Transverse colon (tissue), 4 donors: ENCODE measurements at regions not wholly inside any gene's neighbourhood (a gene's known extent, or its start where the extent isn't known, plus 50 kb on each side); places are given as distances from the start of the nearest gene placed in this dataset.
A peak's percentile ranks its signal among the peaks of the same experiment; 100 is the strongest.

Experiments used
- DNase-seq: peaks from one replicate; pipeline ENCODE4 v3.0.0-alpha.2; 2019
- H3K27ac ChIP-seq, 4 donors: fragments of 200-600 bp; sonication (generic); 2 replicates each; pipeline ENCODE4 v1.5.1; 2016 to 2018; ENCODE audit warnings: inconsistent platforms in 4 of 4
- H3K27me3 ChIP-seq: fragments of 200-600 bp; sonication (generic); 2 replicates; pipeline ENCODE4 v1.5.1; 2017; ENCODE audit warnings: inconsistent platforms
- H3K36me3 ChIP-seq, 4 donors: fragments of 200-600 bp; sonication (generic); 2 replicates each; pipeline ENCODE4 v1.5.1; 2017 to 2019; ENCODE audit warnings: inconsistent platforms in 4 of 4
- H3K4me1 ChIP-seq, 4 donors: fragments of 200-600 bp; sonication (generic); 2 replicates each; pipeline ENCODE4 v1.5.1; 2017 to 2020; ENCODE audit warnings: inconsistent platforms in 4 of 4
- H3K4me3 ChIP-seq, 4 donors: fragments of 200-600 bp; sonication (generic); 1 replicate in 1 of 4; 2 replicates in 3 of 4; pipeline versions ENCODE4 v1.5.1 to v1.6.1; 2017 to 2019; ENCODE audit warnings: inconsistent platforms in 4 of 4
- H3K9me3 ChIP-seq, 2 donors: fragments of 200-600 bp; sonication (generic); 2 replicates each; pipeline ENCODE4 v1.5.1; 2017 to 2019; ENCODE audit warnings: inconsistent platforms in 2 of 2
- EP300 ChIP-seq: sonication (generic); formaldehyde crosslinking; IDR thresholded peaks from one replicate; pipeline ENCODE4 v1.6.1; 2017; ENCODE audit warnings: antibody characterized with exemption, low read depth
- POLR2A ChIP-seq: fragments of 450-650 bp; IDR thresholded peaks from one replicate; pipeline ENCODE4 v1.6.1; 2016; ENCODE audit warnings: antibody characterized with exemption, mild to moderate bottlenecking, moderate library complexity
- POLR2AphosphoS5 ChIP-seq, 3 donors: sonication (generic); formaldehyde crosslinking; IDR thresholded peaks; one replicate each; pipeline ENCODE4 v1.6.1; 2016; ENCODE audit warnings: antibody characterized with exemption in 3 of 3
- WGBS, 2 donors: methylation state at CpG; one replicate each; pipeline ENCODE4 v1.1.5; 2018; ENCODE audit warnings: low coverage in 1 of 2; 5-methylcytosine and 5-hydroxymethylcytosine counted together
- in situ Hi-C, 4 donors: fragments of 200-750 bp; cut with MboI; loops; one replicate each; pipeline versions ENCODE4 v1.15.0 to v1.15.1; 2017; ENCODE audit warnings: low sequenced_read_pairs in 3 of 4, low pct_ligation_motif_present in 1 of 4, low pct_unique_long_range_greater_than_20kb in 1 of 4
- intact Hi-C: fragments of 100-400 bp; cut with DNase I; formaldehyde crosslinking; loops from one replicate; pipeline ENCODE4 v1.15.1; 2023; ENCODE audit warnings: low total_unique reads
- TF ChIP-seq, protein P1 (sequence below), 5 experiments: fragments of 200-600 bp in 3 of 5; fragments of 450-650 bp in 2 of 5; sonication (generic) in 3 of 5; IDR thresholded peaks; 1 replicate in 2 of 5; 2 replicates in 3 of 5; pipeline ENCODE4 v1.5.1; 2016 to 2017; ENCODE audit warnings: antibody characterized with exemption in 5 of 5, inconsistent platforms in 3 of 5, mild to moderate bottlenecking in 2 of 5, moderate library complexity in 1 of 5

DNA sequence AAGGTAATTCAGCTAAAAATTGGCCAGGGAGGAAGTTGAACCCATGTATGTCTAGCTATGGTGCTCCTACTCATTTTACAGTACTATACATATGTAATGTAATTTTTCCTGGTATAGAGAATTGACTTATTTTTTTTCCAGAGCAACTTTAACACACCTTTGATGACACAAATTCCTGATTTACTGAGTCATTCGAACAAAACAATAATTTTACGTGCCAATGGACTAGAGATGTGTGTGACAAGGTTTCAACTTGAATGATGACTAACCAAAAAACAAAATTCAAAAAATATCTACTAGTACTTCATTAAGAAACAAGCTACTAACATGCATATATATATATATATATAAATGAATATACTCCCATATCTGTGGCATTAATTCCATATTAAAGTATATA is 180.5 kb downstream of the KITLG start:
- Histone ChIP-seq H3K27me3 (no peaks in the 10 kb centered on the region), H3K4me3 (no peak overlapping the region), H3K27ac (no peak overlapping the region), H3K9me3 (no peaks in the 10 kb centered on the region), H3K36me3 (no peaks in the 10 kb centered on the region), H3K4me1 (peaks cover 0 to 8% (median 2%) of the 10 kb centered on the region in 4 donors)
- intact Hi-C loops (no loop called here), in situ Hi-C loops (no loop called here)
- no peak for TF ChIP-seq POLR2AphosphoS5 (IDR thresholded peaks at IDR 0.05)
- TF ChIP-seq POLR2A, result no peak
- TF ChIP-seq, protein P1, sequence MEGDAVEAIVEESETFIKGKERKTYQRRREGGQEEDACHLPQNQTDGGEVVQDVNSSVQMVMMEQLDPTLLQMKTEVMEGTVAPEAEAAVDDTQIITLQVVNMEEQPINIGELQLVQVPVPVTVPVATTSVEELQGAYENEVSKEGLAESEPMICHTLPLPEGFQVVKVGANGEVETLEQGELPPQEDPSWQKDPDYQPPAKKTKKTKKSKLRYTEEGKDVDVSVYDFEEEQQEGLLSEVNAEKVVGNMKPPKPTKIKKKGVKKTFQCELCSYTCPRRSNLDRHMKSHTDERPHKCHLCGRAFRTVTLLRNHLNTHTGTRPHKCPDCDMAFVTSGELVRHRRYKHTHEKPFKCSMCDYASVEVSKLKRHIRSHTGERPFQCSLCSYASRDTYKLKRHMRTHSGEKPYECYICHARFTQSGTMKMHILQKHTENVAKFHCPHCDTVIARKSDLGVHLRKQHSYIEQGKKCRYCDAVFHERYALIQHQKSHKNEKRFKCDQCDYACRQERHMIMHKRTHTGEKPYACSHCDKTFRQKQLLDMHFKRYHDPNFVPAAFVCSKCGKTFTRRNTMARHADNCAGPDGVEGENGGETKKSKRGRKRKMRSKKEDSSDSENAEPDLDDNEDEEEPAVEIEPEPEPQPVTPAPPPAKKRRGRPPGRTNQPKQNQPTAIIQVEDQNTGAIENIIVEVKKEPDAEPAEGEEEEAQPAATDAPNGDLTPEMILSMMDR (IDR thresholded peaks at IDR 0.05), result no peak
- no peak for TF ChIP-seq EP300
- no peak for DNase-seq
- WGBS, 2 donors, result 86 to 91% methylated on average over 2 of the region's 2 CpGs

DNA sequence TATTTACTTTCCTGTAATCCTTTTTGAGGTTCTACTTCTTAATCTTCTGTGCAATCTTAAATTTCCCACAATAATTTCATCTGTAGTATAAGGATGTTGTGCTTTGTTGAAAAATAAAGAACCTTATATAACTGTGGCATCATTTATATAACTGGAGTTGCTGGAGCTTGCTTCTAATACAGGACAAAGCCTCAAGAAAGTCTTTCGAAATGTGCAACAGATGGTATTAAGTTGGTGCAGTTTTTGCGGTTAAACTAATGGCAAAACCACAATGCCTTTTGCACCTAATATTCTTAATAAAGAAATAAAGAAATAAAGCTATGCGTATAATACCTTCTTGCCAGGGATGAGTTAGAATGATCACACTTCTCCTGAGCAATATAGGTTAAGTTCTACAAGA is 180.0 kb downstream of the KITLG start:
- no peaks in the 10 kb centered on the region for H3K9me3 ChIP-seq
- intact Hi-C loops (no loop called here), in situ Hi-C loops (no loop called here)
- H3K36me3 ChIP-seq, result no peaks in the 10 kb centered on the region
- H3K4me3 ChIP-seq, result no peak overlapping the region
- no peak overlapping the region for H3K27ac ChIP-seq
- 78 to 87% methylated on average over 3 of the region's 3 CpGs for WGBS, 2 donors
- TF ChIP-seq POLR2AphosphoS5 (IDR thresholded peaks at IDR 0.05) (no peak), EP300 (no peak), POLR2A (no peak)
- TF ChIP-seq, protein P1 (IDR thresholded peaks at IDR 0.05), result no peak
- peaks cover 0 to 8% (median 2%) of the 10 kb centered on the region in 4 donors for H3K4me1 ChIP-seq
- H3K27me3 ChIP-seq, result no peaks in the 10 kb centered on the region
- DNase-seq, result no peak

DNA sequence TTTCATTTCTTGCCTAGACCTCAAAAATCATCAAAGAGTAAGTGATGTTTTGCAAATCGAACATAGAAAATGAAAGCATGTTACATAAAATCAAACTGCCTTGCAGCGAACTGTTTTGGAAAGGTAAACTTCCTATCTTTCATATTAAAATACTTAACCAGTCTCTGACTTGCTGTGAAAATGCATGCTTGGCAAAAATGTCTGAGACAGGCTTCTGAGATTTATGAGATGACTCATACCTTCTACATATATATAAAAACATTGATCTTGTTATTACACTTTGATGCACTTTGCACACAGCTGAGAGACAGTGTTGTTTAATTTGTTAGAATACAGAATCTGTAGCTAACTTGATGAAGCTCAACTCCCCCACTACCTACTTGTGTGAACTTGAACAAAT is 179.1 kb downstream of the KITLG start:
- WGBS, 2 donors, result 9 to 19% methylated on average over 2 of the region's 2 CpGs
- no peaks in the 10 kb centered on the region for H3K9me3 ChIP-seq
- no peaks in the 10 kb centered on the region for H3K36me3 ChIP-seq
- in situ Hi-C loops (no loop called here), intact Hi-C loops (no loop called here)
- H3K27ac ChIP-seq, result peak overlapping the region in 1 of 4 donors; percentile 31
- no peak for TF ChIP-seq POLR2AphosphoS5 (IDR thresholded peaks at IDR 0.05)
- no peak for TF ChIP-seq POLR2A
- TF ChIP-seq, protein P1 (IDR thresholded peaks at IDR 0.05), result no peak
- TF ChIP-seq EP300, result no peak
- no peak for DNase-seq
- no peaks in the 10 kb centered on the region for H3K27me3 ChIP-seq
- H3K4me3 ChIP-seq, result no peak overlapping the region
- H3K4me1 ChIP-seq, result peaks cover 0 to 8% (median 2%) of the 10 kb centered on the region in 4 donors

DNA sequence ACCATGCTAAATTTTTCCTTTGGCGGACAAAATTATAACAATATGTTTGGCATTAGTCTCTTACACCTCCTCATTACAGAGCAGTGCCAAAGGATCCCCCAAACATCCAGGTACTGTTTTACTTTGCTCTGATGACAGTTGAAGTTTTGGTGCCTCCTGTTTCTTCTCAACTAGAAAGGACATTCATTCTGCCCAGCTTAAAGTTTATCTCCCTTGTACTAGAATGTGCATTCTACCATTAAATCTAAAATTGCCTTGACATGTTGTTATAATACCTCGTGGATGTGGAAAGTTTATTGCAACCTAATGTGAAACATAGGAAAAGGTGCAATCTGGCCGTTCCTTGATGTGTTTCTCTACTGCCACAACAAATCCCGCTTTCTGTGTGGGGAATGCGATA is 173.4 kb downstream of the KITLG start:
- 64 to 72% methylated on average over 5 of the region's 5 CpGs for WGBS, 2 donors
- in situ Hi-C loops (no loop called here), intact Hi-C loops (no loop called here)
- Histone ChIP-seq H3K9me3 (no peaks in the 10 kb centered on the region), H3K4me3 (no peak overlapping the region), H3K36me3 (no peaks in the 10 kb centered on the region), H3K27me3 (no peaks in the 10 kb centered on the region), H3K4me1 (no peaks in the 10 kb centered on the region), H3K27ac (no peak overlapping the region)
- TF ChIP-seq, protein P1 (IDR thresholded peaks at IDR 0.05), result no peak
- TF ChIP-seq POLR2A (no peak), POLR2AphosphoS5 (IDR thresholded peaks at IDR 0.05) (peak; percentile 59 to 75 (median 63)), EP300 (no peak)
- no peak for DNase-seq
